ENCODE measurements at regions not wholly inside any gene's neighbourhood (a gene's known extent, or its start where the extent isn't known, plus 50 kb on each side); places are given as distances from the start of the nearest gene placed in this dataset.

- Histone ChIP-seq H3K4me1 (no peaks in the 10 kb centered on the region), H3K36me3 (no peaks in the 10 kb centered on the region), H3K27me3 (no peaks in the 10 kb centered on the region), H3K4me3 (no peak overlapping the region), H3K27ac (no peak overlapping the region), H3K9me3 (no peaks in the 10 kb centered on the region)
- no peak for DNase-seq
- intact Hi-C loops (cut with DNase I): no loop called here
- ATAC-seq: no peak
- no peak for TF ChIP-seq CTCF (IDR thresholded peaks at IDR 0.05)
These were observed 529.3 kb upstream of the SPRY2 start for GRCh38 chr13:80870186-80870585.

- ATAC-seq (no peak), DNase-seq (no peak)
- Histone ChIP-seq H3K36me3 (no peaks in the 10 kb centered on the region), H3K4me3 (no peak overlapping the region), H3K27me3 (no peaks in the 10 kb centered on the region), H3K9me3 (no peaks in the 10 kb centered on the region), H3K4me1 (no peaks in the 10 kb centered on the region), H3K27ac (no peak overlapping the region)
- intact Hi-C loops (cut with DNase I): no loop called here
- TF ChIP-seq CTCF (IDR thresholded peaks at IDR 0.05): no peak
These were observed 526.0 kb upstream of the SPRY2 start for GRCh38 chr13:80866921-80867320.

- DNase-seq (no peak), ATAC-seq (no peak)
- intact Hi-C loops (cut with DNase I): no loop called here
These were observed 524.4 kb upstream of the SPRY2 start for GRCh38 chr13:80865329-80865728.

DNA sequence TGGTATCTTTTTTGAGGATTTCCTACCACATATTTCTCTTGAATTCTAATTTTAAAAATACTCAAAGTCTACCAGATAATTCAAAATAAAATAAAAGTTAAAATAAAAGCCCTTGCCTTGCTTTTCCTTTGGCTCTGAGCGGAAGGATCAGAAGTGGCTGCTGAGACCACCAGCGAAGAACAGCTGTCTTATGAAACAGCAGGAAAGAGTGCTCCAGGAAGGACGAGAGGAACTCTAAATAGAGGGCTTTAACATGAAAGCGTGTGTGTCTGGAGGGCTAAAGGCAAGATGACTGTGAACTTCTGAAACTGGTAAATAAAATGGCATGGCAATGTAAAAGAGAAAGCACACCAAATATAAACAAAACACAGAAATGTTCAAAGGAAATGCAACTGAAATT lies 521.5 kb upstream of the SPRY2 start:
- intact Hi-C loops (cut with DNase I): no loop called here
- H3K9me3 ChIP-seq: no peaks in the 10 kb centered on the region
- no peak for TF ChIP-seq CTCF (IDR thresholded peaks at IDR 0.05)
- H3K4me1 ChIP-seq: no peaks in the 10 kb centered on the region
- H3K4me3 ChIP-seq: no peak overlapping the region
- no peak for ATAC-seq
- H3K27me3 ChIP-seq: no peaks in the 10 kb centered on the region
- no peak overlapping the region for H3K27ac ChIP-seq
- no peaks in the 10 kb centered on the region for H3K36me3 ChIP-seq
- DNase-seq: no peak

More at GRCh38 chr13:80865329-80865728, 524.4 kb upstream of the SPRY2 start:
- no peak overlapping the region for H3K4me3 ChIP-seq
- TF ChIP-seq CTCF (IDR thresholded peaks at IDR 0.05): no peak
- H3K36me3 ChIP-seq: no peaks in the 10 kb centered on the region
- no peak overlapping the region for H3K27ac ChIP-seq
- H3K9me3 ChIP-seq: no peaks in the 10 kb centered on the region
- H3K4me1 ChIP-seq: no peaks in the 10 kb centered on the region
- no peaks in the 10 kb centered on the region for H3K27me3 ChIP-seq

GRCh38 chr13:80860845-80861244 lies 519.9 kb upstream of the SPRY2 start:
- Histone ChIP-seq H3K27ac (no peak overlapping the region), H3K27me3 (no peaks in the 10 kb centered on the region), H3K9me3 (no peaks in the 10 kb centered on the region), H3K4me3 (no peak overlapping the region), H3K36me3 (no peaks in the 10 kb centered on the region), H3K4me1 (no peaks in the 10 kb centered on the region)
- TF ChIP-seq CTCF (IDR thresholded peaks at IDR 0.05): no peak
- ATAC-seq: no peak
- intact Hi-C loops (cut with DNase I): no loop called here
- no peak for DNase-seq

DNA sequence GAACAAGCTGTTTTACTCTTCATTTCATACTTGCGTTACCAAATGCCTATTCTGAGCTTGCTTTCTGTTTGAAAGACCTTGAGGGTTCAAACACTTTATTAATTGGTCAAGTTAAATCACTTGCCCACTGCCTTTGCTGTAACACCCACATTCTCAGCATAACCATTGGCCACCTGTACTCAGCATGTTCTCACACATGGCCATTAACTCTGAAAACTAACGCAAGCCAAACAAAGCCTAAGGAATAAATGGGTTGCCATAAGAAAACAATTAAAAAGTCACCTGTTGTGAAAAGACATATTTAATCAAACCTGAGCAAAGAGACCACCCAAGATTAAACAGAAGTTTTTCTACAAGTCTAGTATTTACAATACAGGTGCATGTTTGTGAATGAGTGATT lies 517.2 kb upstream of the SPRY2 start:
- TF ChIP-seq CTCF (IDR thresholded peaks at IDR 0.05): no peak
- intact Hi-C loops (cut with DNase I): no loop called here
- H3K36me3 ChIP-seq: no peaks in the 10 kb centered on the region
- no peaks in the 10 kb centered on the region for H3K9me3 ChIP-seq
- DNase-seq (no peak), ATAC-seq (no peak)
- no peaks in the 10 kb centered on the region for H3K27me3 ChIP-seq
- no peak overlapping the region for H3K27ac ChIP-seq
- H3K4me3 ChIP-seq: no peak overlapping the region
- H3K4me1 ChIP-seq: no peaks in the 10 kb centered on the region
